Panc1 (cell line): ENCODE measurements at regions not wholly inside any gene's neighbourhood (a gene's known extent, or its start where the extent isn't known, plus 50 kb on each side); places are given as distances from the start of the nearest gene placed in this dataset.

Source experiments
- ATAC-seq: fragments of 200-7000 bp; cut with Tn5 transposase; 2 replicates; pipeline ENCODE4 v1.9.1; 2020; ENCODE audit warnings: mild to moderate bottlenecking, moderate library complexity
- BruUV-seq: library from RNA; stranded (reverse); fragments of 400-500 nt; replicated peaks from 2 replicates; lab custom pipeline; 2021; lab: Mats Ljungman, UMichigan
- CTCF ChIA-PET: fragments of 300-600 bp; sonication (Branson Sonifier 250); formaldehyde crosslinking; loops from one replicate; lab custom pipeline; 2022; ENCODE audit warnings: antibody characterized with exemption; lab: Charles Lee
- POLR2A ChIA-PET: fragments of 300-600 bp; sonication (Branson Sonifier 250); formaldehyde crosslinking; loops from one replicate; lab custom pipeline; 2022; ENCODE audit warnings: antibody characterized with exemption; lab: Charles Lee
- DNase-seq: peaks from one replicate; pipeline ENCODE4 v3.0.0-alpha.2; 2010; ENCODE audit warnings: low read depth, low spot score
- H3K27ac ChIP-seq: 2 replicates; pipeline ENCODE4 v1.5.1; 2011; ENCODE audit warnings: mild to moderate bottlenecking, low read length, inconsistent platforms
- H3K27me3 ChIP-seq: fragments of 200-500 bp; sonication (Bioruptor generic); 2 replicates; pipeline ENCODE4 v1.6.0; 2014; ENCODE audit warnings: low read length, inconsistent platforms; ENCODE audit not compliant: control insufficient read depth, insufficient read depth
- H3K36me3 ChIP-seq: fragments of 200-500 bp; sonication (Bioruptor generic); 2 replicates; pipeline ENCODE4 v1.5.1; 2014; ENCODE audit warnings: inconsistent platforms, mild to moderate bottlenecking, low read length, moderate library complexity; ENCODE audit not compliant: control insufficient read depth, insufficient read depth
- H3K4me1 ChIP-seq: 2 replicates; pipeline ENCODE4 v1.5.1; 2011; ENCODE audit warnings: inconsistent platforms, mild to moderate bottlenecking, low read length, moderate library complexity; ENCODE audit not compliant: control insufficient read depth, insufficient read depth
- H3K4me3 ChIP-seq, 2 experiments: 2 replicates each; pipeline ENCODE4 v1.5.1; 2011 to 2012; ENCODE audit warnings: low read depth in 2 of 2, low read length in 2 of 2, mild to moderate bottlenecking in 2 of 2, inconsistent platforms in 1 of 2, moderate library complexity in 1 of 2
- H3K9me3 ChIP-seq: fragments of 200-500 bp; sonication (Bioruptor generic); 2 replicates; pipeline ENCODE4 v1.5.1; 2014; ENCODE audit warnings: low read depth, mild to moderate bottlenecking, inconsistent platforms, low read length, moderate library complexity; ENCODE audit not compliant: control insufficient read depth, insufficient read depth
- POLR2AphosphoS5 ChIP-seq: IDR thresholded peaks from 2 replicates; pipeline ENCODE4 v1.6.1; 2012; ENCODE audit warnings: mild to moderate bottlenecking, low read depth, low read length, moderate library complexity
- SIN3A ChIP-seq: IDR thresholded peaks from 2 replicates; pipeline ENCODE4 v1.6.1; 2012; ENCODE audit warnings: low read depth, mild to moderate bottlenecking, low read length, moderate library complexity, borderline replicate concordance; ENCODE audit not compliant: insufficient read depth
- TCF7L2 ChIP-seq: IDR thresholded peaks from 2 replicates; pipeline ENCODE4 v1.6.1; 2011; ENCODE audit warnings: mild to moderate bottlenecking, low read depth, low read length, inconsistent platforms
- in situ Hi-C: cut with HindIII; loops from 2 replicates; pipeline ENCODE4 v1.10.0; 2016; ENCODE audit warnings: low sequenced_read_pairs, low pct_unique_long_range_greater_than_20kb
- intact Hi-C: fragments of 100-400 bp; cut with micrococcal nuclease; formaldehyde crosslinking; loops from one replicate; pipeline ENCODE4 v1.10.0; 2022; ENCODE audit not compliant: unreplicated experiment
- TF ChIP-seq, protein P1 (sequence below): fragments of 450-650 bp; IDR thresholded peaks from 2 replicates; pipeline ENCODE4 v1.5.1; 2017; ENCODE audit warnings: mild to moderate bottlenecking
- TF ChIP-seq, protein P2 (sequence below), 2 experiments: IDR thresholded peaks; 2 replicates each; pipeline ENCODE4 v1.6.1; 2011 to 2012; ENCODE audit warnings: low read depth in 2 of 2, control low read depth in 1 of 2, low read length in 1 of 2, mild to moderate bottlenecking in 1 of 2, moderate library complexity in 1 of 2; ENCODE audit not compliant: insufficient read depth in 1 of 2

DNA sequence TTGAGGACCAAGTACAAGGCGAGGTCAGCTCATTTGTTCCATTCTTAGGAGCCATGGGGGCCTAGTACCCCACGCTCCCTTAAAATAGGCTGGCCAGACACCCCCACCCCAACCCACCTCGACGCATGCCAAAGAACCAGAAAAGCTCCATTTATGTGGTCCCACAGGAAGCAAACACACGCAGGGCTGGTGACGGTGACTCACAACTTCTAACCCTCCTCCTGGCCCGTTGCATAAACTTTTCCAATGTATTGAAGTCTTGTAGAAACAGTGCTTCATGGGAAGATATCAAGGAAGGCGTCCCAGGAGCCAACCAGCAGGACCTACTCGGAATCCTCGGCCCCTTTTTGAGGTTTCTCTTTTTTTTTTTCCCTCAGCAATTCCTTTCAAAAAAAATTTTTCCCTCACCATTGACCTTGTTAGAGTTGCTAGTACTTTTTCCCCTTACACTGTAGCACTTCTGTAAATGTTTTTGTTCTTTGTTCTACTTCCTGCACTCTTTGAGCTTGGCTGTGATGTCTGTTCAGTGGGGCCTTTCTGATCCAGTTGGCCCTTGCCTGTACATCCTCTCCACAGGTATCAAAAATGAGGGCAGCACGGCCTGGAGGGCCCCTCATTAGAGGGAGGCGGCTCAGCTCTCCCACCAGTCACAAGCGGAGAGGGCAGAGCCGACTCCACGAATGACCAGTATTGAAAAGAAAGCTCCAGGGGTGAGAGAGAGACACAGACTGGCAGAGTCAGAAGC, 208.3 kb downstream of the RGS9 start:
- intact Hi-C loops = no loop called here
- POLR2A ChIA-PET = no interaction called here
- in situ Hi-C loops = no loop called here
- H3K36me3 ChIP-seq = no peaks in the 10 kb centered on the region
- CTCF ChIA-PET = no interaction called here
- no TSS peak for BruUV-seq
- H3K4me1 ChIP-seq = no peaks in the 10 kb centered on the region
- DNase-seq (no peak), ATAC-seq (no peak)
- H3K27ac ChIP-seq = no peak overlapping the region
- no peaks in the 10 kb centered on the region for H3K9me3 ChIP-seq
- no peak overlapping the region for H3K4me3 ChIP-seq
- no peaks in the 10 kb centered on the region for H3K27me3 ChIP-seq
- TF ChIP-seq, protein P1, sequence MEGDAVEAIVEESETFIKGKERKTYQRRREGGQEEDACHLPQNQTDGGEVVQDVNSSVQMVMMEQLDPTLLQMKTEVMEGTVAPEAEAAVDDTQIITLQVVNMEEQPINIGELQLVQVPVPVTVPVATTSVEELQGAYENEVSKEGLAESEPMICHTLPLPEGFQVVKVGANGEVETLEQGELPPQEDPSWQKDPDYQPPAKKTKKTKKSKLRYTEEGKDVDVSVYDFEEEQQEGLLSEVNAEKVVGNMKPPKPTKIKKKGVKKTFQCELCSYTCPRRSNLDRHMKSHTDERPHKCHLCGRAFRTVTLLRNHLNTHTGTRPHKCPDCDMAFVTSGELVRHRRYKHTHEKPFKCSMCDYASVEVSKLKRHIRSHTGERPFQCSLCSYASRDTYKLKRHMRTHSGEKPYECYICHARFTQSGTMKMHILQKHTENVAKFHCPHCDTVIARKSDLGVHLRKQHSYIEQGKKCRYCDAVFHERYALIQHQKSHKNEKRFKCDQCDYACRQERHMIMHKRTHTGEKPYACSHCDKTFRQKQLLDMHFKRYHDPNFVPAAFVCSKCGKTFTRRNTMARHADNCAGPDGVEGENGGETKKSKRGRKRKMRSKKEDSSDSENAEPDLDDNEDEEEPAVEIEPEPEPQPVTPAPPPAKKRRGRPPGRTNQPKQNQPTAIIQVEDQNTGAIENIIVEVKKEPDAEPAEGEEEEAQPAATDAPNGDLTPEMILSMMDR = no peak
- TF ChIP-seq SIN3A (no peak), TCF7L2 (no peak), POLR2AphosphoS5 (no peak)
- TF ChIP-seq, protein P2, sequence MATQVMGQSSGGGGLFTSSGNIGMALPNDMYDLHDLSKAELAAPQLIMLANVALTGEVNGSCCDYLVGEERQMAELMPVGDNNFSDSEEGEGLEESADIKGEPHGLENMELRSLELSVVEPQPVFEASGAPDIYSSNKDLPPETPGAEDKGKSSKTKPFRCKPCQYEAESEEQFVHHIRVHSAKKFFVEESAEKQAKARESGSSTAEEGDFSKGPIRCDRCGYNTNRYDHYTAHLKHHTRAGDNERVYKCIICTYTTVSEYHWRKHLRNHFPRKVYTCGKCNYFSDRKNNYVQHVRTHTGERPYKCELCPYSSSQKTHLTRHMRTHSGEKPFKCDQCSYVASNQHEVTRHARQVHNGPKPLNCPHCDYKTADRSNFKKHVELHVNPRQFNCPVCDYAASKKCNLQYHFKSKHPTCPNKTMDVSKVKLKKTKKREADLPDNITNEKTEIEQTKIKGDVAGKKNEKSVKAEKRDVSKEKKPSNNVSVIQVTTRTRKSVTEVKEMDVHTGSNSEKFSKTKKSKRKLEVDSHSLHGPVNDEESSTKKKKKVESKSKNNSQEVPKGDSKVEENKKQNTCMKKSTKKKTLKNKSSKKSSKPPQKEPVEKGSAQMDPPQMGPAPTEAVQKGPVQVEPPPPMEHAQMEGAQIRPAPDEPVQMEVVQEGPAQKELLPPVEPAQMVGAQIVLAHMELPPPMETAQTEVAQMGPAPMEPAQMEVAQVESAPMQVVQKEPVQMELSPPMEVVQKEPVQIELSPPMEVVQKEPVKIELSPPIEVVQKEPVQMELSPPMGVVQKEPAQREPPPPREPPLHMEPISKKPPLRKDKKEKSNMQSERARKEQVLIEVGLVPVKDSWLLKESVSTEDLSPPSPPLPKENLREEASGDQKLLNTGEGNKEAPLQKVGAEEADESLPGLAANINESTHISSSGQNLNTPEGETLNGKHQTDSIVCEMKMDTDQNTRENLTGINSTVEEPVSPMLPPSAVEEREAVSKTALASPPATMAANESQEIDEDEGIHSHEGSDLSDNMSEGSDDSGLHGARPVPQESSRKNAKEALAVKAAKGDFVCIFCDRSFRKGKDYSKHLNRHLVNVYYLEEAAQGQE (IDR thresholded peaks at IDR 0.05; ENCODE audit: insufficient read depth in 1 of 2, low read depth in 2 of 2, low read length in 1 of 2) = no peak

DNA sequence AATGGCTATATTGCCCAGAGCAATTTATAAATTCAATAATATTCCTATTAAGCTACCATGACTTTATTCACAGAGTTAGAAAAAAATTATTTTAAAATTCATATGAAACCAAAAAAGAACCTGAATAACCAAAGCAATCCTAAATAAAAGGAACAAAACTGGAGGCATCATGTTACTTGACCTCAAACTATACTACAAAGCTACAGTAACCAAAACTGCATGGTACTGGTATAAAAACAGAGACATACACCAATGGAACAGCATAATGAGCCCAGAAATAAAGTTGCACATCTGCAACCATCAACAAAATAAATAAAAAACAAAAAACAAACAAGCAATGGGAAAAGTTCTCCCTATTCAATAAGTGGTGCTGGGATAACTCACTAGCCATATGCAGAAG, 203.2 kb downstream of the RGS9 start:
- DNase-seq = no peak
- no peaks in the 10 kb centered on the region for H3K27me3 ChIP-seq
- TF ChIP-seq, protein P2 (IDR thresholded peaks at IDR 0.05; ENCODE audit: insufficient read depth in 1 of 2, low read depth in 2 of 2, low read length in 1 of 2) = no peak
- TF ChIP-seq, protein P1 = no peak
- TF ChIP-seq SIN3A (no peak), TCF7L2 (no peak), POLR2AphosphoS5 (no peak)
- ATAC-seq = no peak
- H3K4me1 ChIP-seq = no peaks in the 10 kb centered on the region
- H3K4me3 ChIP-seq = no peak overlapping the region
- H3K36me3 ChIP-seq = no peaks in the 10 kb centered on the region
- ChIA-PET POLR2A (no interaction called here), CTCF (no interaction called here)
- H3K9me3 ChIP-seq = no peaks in the 10 kb centered on the region
- no peak overlapping the region for H3K27ac ChIP-seq
- no TSS peak for BruUV-seq
- intact Hi-C loops (no loop called here), in situ Hi-C loops (no loop called here)
